Esophagus squamous epithelium (tissue), 5 donors: ENCODE measurements at regions not wholly inside any gene's neighbourhood (a gene's known extent, or its start where the extent isn't known, plus 50 kb on each side); places are given as distances from the start of the nearest gene placed in this dataset.

ENCODE experiments used
- DNase-seq: peaks from one replicate; lab custom pipeline; 2025; lab: John Stamatoyannopoulos, UW
- H3K27ac ChIP-seq, 4 donors: fragments of 200-600 bp; sonication (generic); one replicate each; pipeline ENCODE4 v1.5.1; 2016 to 2019; ENCODE audit warnings: mild to moderate bottlenecking in 1 of 4
- H3K27me3 ChIP-seq, 4 donors: fragments of 200-600 bp; sonication (generic); 1 replicate in 3 of 4; 2 replicates in 1 of 4; pipeline versions ENCODE4 v1.5.1 to v1.6.0; 2017 to 2021; ENCODE audit warnings: antibody characterized with exemption in 1 of 4
- H3K36me3 ChIP-seq, 3 donors: fragments of 200-600 bp; sonication (generic); one replicate each; pipeline ENCODE4 v1.5.1; 2016 to 2019
- H3K4me1 ChIP-seq, 3 donors: fragments of 200-600 bp; sonication (generic); one replicate each; pipeline ENCODE4 v1.5.1; 2017 to 2019
- H3K4me3 ChIP-seq, 4 donors: fragments of 200-600 bp; sonication (generic); 1 replicate in 3 of 4; 2 replicates in 1 of 4; pipeline ENCODE4 v1.5.1; 2016 to 2019; ENCODE audit warnings: mild to moderate bottlenecking in 2 of 4, moderate library complexity in 1 of 4
- H3K9me3 ChIP-seq, 3 donors: fragments of 200-600 bp; sonication (generic); one replicate each; pipeline ENCODE4 v1.5.1; 2016 to 2019
- POLR2A ChIP-seq, 4 donors: fragments of 450-650 bp; IDR thresholded peaks; one replicate each; pipeline ENCODE4 v1.6.1; 2017; ENCODE audit warnings: antibody characterized with exemption in 4 of 4, mild to moderate bottlenecking in 4 of 4, moderate library complexity in 3 of 4
- WGBS, 2 donors: methylation state at CpG; one replicate each; pipeline ENCODE4 v1.1.5; 2018; 5-methylcytosine and 5-hydroxymethylcytosine counted together
- intact Hi-C: fragments of 100-400 bp; cut with DNase I; formaldehyde crosslinking; loops from one replicate; pipeline ENCODE4 v1.15.0; 2022
- TF ChIP-seq, protein P1 (sequence below), 6 experiments: fragments of 450-650 bp in 4 of 6; fragments of 200-600 bp in 2 of 6; sonication (generic) in 2 of 6; IDR thresholded peaks; one replicate each; pipeline ENCODE4 v1.5.1; 2016 to 2019; ENCODE audit warnings: antibody characterized with exemption in 6 of 6, mild to moderate bottlenecking in 4 of 6, moderate library complexity in 4 of 6
- donor health status: DM: yes; HTN: yes; CAD: no.

DNA sequence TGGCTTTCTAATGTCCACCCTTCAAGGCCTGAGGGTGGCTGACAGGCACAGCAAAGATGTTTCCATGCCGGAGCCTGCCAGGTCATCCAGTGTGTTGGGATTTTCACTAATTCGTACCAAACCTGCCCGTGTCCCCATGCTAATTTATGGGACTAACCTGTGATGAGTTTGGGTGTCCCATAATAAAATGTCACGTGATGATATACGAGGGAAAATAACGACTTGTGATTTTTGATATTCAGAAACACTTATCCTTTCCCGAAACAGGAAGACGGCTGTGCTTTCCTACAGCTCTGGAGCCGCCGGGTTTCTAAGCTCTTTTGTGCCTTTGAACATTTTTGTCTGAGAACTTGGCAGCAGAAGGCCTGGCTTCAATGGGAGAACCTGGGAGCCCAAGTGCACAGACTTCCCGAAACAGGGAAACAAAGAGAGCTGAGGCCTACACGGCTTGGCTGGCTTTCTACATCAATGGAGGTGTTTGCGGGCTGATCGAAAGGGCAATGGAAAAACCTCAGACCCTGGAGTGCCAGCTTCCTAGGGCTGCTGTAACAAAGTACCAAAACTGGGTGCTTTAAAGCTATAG lies 171.9 kb upstream of the JARID2 start:
- TF ChIP-seq, protein P1, sequence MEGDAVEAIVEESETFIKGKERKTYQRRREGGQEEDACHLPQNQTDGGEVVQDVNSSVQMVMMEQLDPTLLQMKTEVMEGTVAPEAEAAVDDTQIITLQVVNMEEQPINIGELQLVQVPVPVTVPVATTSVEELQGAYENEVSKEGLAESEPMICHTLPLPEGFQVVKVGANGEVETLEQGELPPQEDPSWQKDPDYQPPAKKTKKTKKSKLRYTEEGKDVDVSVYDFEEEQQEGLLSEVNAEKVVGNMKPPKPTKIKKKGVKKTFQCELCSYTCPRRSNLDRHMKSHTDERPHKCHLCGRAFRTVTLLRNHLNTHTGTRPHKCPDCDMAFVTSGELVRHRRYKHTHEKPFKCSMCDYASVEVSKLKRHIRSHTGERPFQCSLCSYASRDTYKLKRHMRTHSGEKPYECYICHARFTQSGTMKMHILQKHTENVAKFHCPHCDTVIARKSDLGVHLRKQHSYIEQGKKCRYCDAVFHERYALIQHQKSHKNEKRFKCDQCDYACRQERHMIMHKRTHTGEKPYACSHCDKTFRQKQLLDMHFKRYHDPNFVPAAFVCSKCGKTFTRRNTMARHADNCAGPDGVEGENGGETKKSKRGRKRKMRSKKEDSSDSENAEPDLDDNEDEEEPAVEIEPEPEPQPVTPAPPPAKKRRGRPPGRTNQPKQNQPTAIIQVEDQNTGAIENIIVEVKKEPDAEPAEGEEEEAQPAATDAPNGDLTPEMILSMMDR (IDR thresholded peaks at IDR 0.05) = no peak
- no peak for TF ChIP-seq POLR2A (IDR thresholded peaks at IDR 0.05)
- H3K4me1 ChIP-seq = peaks cover 0 to 10% (median 0%) of the 10 kb centered on the region in 3 donors
- no peaks in the 10 kb centered on the region for H3K27me3 ChIP-seq
- whole genome bisulfite sequencing, 2 donors = 92 to 95% methylated on average over 13 to 14 of the region's 14 CpGs
- intact Hi-C loops = no loop called here
- H3K4me3 ChIP-seq = no peak overlapping the region
- H3K9me3 ChIP-seq = no peaks in the 10 kb centered on the region
- peak overlapping the region in 1 of 4 donors; percentile 13 for H3K27ac ChIP-seq
- H3K36me3 ChIP-seq = no peaks in the 10 kb centered on the region
- no peak for DNase-seq

DNA sequence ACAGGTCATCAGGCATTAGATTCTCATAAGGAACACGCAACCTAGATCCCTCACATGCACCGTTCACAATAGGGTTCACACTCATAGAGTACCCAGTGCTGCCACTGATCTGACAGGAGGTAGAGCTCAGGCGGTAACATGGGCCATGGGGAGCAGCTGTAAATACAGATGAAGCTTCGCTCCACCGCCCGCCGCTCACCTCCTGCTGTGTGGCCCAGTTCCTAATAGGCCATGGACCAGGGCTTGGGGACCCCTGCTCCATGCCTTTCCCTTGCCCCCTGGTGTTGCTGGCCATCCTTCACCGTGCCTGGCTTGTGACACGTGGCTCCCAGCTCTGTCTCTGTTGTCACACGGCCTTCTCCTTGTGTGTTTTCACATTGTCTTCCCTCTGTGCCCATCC lies 171.1 kb upstream of the JARID2 start:
- TF ChIP-seq, protein P1 (IDR thresholded peaks at IDR 0.05) = no peak
- no peak for TF ChIP-seq POLR2A (IDR thresholded peaks at IDR 0.05)
- H3K36me3 ChIP-seq = no peaks in the 10 kb centered on the region
- intact Hi-C loops = no loop called here
- H3K4me1 ChIP-seq = peaks cover 0 to 10% (median 0%) of the 10 kb centered on the region in 3 donors
- no peak overlapping the region for H3K27ac ChIP-seq
- H3K27me3 ChIP-seq = no peaks in the 10 kb centered on the region
- no peaks in the 10 kb centered on the region for H3K9me3 ChIP-seq
- WGBS, 2 donors = 96 to 99% methylated on average over 10 of the region's 10 CpGs
- DNase-seq = no peak
- no peak overlapping the region for H3K4me3 ChIP-seq

DNA sequence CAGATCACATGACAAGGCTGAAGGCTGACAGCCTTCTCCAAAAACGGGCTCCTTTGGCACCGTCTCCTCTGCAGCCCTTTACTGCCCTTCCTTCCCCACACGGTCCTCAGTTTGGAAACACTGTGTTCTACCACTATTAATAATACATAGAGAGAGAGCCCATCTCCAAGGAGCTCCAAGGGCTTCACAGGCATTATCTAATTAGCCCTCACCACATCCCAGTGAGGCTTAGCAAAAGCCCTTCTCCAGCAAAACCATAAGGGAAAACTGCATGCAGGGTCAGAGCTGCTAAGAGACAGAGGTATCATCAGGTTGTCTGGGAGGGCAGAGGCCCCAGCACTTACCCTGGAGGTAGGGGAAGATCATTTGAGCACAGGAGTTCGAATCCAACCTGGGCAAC lies 169.3 kb upstream of the JARID2 start:
- peaks cover 0 to 4% (median 0%) of the 10 kb centered on the region in 3 donors for H3K4me1 ChIP-seq
- no peaks in the 10 kb centered on the region for H3K27me3 ChIP-seq
- H3K4me3 ChIP-seq = no peak overlapping the region
- TF ChIP-seq, protein P1 (IDR thresholded peaks at IDR 0.05) = no peak
- TF ChIP-seq POLR2A (IDR thresholded peaks at IDR 0.05) = no peak
- intact Hi-C loops = no loop called here
- no peak overlapping the region for H3K27ac ChIP-seq
- no peaks in the 10 kb centered on the region for H3K9me3 ChIP-seq
- whole genome bisulfite sequencing, 2 donors = 76 to 83% methylated on average over 4 of the region's 4 CpGs
- no peak for DNase-seq
- H3K36me3 ChIP-seq = no peaks in the 10 kb centered on the region

DNA sequence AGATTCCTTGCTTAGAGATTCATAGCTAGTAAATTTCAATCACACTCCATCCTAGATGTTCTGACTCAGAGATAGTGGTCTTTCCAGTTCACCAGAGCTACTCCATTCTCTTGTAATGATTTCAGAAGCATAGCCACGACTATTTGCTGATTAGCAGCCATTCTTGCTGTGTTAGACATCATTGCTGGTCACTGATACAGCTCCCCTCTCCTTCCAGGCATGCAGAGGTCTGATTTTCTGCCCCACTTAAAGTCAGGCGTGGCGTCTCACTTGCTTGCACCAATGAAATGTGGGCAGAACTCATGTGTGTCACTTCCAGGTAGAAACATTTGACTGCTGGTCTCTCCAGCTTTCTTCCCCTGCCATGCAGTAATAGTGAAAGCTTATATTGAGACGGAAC lies 168.9 kb upstream of the JARID2 start:
- intact Hi-C loops = no loop called here
- H3K4me3 ChIP-seq = no peak overlapping the region
- TF ChIP-seq, protein P1 (IDR thresholded peaks at IDR 0.05) = no peak
- no peak for TF ChIP-seq POLR2A (IDR thresholded peaks at IDR 0.05)
- 64 to 68% methylated on average over 3 to 4 of the region's 4 CpGs for WGBS, 2 donors
- H3K9me3 ChIP-seq = no peaks in the 10 kb centered on the region
- H3K36me3 ChIP-seq = no peaks in the 10 kb centered on the region
- H3K4me1 ChIP-seq = peaks cover 0 to 4% (median 0%) of the 10 kb centered on the region in 3 donors
- no peak for DNase-seq
- H3K27ac ChIP-seq = no peak overlapping the region
- no peaks in the 10 kb centered on the region for H3K27me3 ChIP-seq

DNA sequence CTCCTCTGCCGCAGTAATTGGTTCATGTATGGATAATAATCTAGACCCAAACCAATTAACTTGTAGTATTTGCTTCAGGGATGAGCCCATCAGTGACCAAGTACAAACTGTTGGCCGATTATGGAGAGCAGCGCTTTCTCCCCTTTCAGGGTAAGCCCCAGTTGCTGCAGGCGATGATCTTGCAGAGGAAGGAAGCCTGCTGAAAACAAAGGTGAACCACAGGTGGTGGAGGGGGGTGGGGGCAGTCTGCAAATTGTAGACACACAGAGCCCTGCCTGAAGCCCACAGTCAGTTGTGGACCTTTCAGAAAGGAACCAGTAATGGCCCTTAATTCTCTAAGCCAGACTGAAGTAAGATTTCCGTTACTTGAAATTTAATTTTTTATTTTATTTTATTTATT lies 167.9 kb upstream of the JARID2 start:
- 86 to 91% methylated on average over 4 to 5 of the region's 5 CpGs for WGBS, 2 donors
- H3K27me3 ChIP-seq = no peaks in the 10 kb centered on the region
- no peak overlapping the region for H3K27ac ChIP-seq
- TF ChIP-seq, protein P1 (IDR thresholded peaks at IDR 0.05) = no peak
- TF ChIP-seq POLR2A (IDR thresholded peaks at IDR 0.05) = no peak
- no peak overlapping the region for H3K4me3 ChIP-seq
- intact Hi-C loops = no loop called here
- H3K4me1 ChIP-seq = peaks cover 0 to 4% (median 0%) of the 10 kb centered on the region in 3 donors
- H3K9me3 ChIP-seq = no peaks in the 10 kb centered on the region
- no peak for DNase-seq
- H3K36me3 ChIP-seq = no peaks in the 10 kb centered on the region
